HG03521 (cell line): ENCODE measurements at regions not wholly inside any gene's neighbourhood (a gene's known extent, or its start where the extent isn't known, plus 50 kb on each side); places are given as distances from the start of the nearest gene placed in this dataset.

Experiments
- ATAC-seq: cut with Tn5 transposase; IDR thresholded peaks from one replicate; pipeline ENCODE4 v1.9.1; 2021; ENCODE audit warnings: mild to moderate bottlenecking, moderate library complexity; ENCODE audit not compliant: unreplicated experiment

DNA sequence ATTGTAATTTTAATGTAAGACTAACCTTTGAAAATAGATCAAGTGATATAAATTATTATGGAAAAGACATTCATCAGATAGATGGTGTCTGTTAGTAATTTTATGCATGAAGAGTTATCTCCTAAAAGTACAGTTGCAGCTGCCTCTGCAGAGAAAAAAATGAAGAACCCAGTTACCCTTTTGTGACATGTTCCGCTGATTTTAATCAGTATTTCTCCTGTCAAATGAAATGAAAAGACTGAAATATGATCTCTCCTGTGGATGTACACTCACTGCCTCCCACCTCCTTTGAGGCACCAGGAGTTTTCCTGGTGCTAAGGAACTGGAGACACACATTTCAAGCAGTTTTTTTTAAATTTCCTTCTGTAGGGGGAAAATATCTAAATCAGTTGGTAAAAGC, 277.4 kb downstream of the KIF4B start:
- no peak for ATAC-seq

DNA sequence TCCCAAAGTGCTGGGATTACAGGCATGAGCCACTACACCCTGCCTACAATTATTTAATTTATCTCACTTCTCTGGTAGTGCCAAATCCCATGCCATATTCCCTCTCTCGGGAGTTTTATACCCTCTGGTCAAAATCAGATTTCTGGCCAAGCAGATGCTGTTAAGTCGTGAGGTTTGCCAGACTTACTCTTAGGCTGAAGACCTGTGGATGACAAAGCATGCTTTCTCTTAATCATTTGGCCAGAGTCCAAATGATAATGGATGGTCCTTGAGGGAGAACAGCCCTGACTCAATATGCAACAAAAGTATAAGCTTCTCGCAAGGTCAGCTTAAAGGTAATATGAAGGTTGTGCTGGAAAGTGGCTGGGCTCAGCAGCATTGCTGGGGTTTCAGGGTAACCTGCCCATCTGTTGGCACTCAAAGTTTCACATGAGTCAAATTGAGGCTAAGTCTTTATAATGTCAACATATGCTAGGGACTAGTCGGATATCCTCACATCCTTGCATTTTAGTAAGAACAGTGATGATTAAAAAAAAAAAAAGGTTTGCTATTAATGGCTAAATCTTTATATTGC, 280.1 kb downstream of the KIF4B start:
- ATAC-seq = no peak

DNA sequence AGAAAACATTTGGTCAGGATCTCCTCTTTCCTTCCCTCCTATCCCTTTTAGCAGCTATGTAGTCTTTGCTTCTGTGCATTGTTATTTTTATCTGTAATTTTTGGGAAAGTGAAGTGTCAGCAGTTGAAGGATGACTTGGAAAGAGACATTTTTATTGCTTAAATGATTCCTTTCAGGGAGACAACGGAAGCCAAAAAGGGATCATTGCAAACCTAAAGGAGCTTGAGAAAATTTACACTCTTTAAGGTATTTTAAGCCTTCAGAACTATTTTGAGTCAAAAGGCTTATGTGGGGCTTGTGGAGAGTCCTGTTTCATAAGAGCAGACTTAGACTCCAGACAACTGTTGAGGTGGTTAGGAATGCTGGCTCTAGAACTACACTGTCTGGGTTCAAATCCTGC, 281.6 kb downstream of the KIF4B start:
- no peak for ATAC-seq

DNA sequence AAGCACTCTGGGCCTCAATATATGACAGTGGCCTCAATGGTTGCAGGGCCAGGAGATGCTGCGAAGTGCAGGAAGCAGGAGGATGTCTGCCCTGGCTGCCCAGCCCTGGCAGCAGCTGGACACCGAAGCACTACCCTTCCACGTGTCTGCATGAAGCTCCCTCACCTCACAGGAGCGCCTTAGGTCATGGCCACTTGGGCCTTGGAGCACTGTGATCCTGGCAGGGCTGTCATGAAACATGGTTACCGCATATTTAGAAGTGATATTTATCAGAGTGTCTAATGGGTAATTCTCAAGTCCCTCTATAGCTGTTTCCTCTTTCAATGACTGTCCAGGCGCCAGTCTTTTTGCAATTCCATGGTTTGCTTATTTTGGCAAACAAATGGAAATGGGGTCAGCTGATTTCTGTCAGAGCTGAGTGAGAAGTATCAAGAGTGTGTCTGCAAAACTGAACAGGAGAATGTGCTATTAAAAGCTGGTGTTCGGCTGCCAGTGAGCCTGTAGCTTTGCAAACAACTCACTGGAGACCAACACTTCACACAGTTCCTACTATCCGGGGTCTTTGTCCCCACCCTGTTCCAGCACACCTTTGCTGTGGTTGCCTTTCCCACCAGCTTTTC, 285.9 kb downstream of the KIF4B start:
- ATAC-seq = no peak

DNA sequence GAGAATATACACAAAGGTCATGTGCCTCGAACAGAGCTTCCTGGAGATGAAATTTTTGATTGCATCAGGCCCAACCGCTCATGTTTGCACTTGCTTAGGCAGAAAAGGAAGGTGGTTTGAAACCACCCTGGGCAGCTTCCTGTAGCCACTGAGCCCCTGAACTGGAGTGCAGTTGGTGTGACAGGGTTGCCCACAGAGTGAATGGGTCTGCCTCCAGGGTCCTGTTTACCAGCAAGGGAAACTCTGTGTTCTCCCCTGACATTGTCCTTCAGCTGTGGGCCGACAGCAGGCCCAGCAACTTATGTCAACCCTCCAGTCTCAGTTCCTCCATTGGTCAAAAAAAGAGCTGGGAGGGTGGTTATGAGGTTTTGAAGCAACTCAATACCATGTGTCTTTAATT, 289.6 kb downstream of the KIF4B start:
- ATAC-seq = no peak

DNA sequence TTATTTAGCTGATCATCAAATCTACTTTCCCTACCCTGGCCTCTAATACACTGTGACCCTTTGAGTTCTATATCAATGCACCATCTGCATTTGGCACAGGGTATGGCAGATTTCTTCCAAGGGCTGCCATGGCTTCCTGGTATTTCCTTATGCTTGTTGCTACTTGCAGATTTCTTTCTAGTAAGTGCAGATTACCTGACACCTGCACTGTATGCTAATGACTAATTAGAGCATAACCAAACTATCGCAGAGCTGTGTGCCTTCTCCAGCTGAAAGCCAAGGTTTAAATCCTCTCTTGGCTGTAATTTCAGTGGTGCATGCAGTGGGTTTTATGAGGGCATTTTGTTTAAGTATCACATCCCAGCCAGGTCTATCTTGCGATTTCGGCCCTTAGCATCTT, 293.7 kb downstream of the KIF4B start:
- no peak for ATAC-seq

DNA sequence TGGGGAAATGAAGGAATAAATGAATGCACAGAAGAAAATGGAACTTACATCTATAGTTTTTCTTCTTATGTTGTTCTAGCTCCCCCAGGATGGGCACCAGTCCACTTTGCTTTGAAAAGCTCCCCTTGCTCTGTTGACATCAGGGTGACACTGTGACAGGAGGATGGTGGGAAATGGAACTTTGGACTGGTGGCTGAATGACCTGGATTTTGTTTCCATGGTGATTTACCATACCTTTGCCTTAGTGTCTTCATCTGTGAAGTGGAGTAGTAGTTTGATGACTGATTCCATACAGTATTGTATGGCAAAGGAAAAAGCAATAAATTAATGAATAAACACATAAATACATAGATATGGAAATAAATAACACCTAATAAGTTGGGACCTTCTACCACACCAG, 294.7 kb downstream of the KIF4B start:
- no peak for ATAC-seq

DNA sequence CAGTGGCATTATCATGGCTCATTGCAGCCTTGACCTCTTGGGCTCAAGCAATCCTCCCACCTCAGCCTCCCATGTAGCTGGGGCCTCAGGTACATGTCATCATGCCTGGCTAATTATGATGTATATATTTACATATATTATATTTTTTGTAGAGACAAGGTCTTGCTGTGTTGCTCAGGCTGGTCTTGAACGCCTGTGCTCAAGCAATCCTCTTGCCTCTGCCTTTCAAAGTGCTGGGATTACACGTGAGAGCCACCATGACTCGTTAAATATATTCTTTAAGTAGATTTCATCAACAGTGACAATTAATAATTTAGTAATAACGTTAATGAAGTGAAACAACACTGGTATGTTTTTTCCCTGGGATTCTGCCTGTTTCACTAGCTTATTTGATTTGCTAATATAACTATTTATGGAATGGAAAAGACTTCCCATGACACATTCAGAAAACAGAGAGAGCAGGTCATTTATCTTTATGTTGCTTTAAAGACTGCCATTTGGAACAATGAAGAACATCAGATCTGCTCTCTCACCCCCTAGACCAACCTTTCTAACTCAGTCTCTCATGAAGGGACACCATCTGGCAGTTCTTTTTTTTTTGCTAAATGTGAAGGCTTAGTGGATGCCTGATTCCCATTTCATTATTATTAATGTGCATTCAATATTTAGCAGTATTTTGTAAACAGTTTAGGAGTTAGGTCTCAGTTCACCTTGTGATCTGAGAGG, 295.6 kb downstream of the KIF4B start:
- ATAC-seq = no peak

DNA sequence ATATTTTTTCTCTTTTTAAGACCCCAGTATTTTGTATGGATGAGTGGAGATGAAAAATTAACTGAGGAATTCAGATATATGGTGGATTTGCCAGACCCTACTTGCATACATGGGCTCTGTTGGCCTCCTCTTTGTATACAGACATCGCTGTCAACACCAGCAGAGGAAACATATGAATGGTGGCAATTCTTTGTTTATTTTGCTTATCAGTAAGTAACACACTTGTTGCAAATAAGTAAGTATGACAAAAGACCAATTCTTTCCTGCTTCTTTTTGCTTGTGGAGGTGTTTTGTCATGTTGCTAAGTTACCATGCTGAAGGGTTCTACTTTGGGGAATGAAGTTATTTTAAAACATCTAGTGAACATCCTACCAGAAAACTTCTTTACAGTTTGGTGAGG, 298.2 kb downstream of the KIF4B start:
- no peak for ATAC-seq

DNA sequence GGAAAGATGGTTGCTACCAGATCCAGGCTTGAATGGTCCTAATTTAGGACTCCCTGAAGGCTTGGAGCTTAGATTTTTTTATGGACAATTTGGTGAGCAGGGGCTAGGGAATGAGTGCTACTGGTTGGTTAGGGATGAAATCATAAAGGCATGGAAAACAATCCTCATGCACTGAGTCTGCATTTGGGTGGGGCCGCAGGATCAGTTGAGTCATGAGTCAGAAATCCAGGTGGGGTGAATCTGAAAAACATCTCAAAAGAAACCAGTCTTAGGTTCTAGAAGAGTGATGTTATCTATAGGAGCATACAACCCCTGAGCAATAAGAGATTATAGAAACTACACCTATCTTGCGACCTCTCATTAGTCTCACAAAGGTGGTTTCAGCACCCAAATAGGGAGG, 300.0 kb downstream of the KIF4B start:
- ATAC-seq = no peak

DNA sequence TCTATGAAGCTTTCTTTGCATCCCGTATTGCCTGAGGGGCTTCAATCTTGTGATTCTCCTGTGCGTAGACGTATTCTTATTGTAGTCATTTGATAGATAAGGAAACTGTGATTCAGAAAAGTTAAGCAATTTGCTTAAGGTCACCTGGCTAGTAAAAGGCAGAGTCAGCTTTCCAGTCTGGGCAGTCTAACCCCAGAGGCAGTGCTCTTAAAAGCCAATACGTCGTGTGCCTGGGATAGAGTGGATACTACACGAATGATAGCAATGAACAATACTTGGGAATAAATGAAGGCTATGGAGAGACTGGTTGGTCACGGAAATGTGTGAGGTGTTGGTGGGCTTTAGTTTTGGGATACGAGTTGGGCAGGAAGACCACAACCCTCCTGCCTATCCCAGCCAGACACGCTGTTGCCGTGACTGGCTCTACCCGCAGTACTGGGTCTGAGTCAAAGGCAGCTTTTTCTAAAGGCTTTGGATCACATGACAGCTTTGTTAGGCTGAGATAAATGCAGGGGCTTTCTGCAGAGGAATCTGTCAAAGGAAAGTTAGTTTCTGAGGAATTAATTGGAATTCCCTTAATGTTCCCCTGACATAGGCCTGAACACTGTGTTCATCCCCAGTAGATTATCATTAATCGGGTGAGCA, 302.6 kb downstream of the KIF4B start:
- no peak for ATAC-seq

DNA sequence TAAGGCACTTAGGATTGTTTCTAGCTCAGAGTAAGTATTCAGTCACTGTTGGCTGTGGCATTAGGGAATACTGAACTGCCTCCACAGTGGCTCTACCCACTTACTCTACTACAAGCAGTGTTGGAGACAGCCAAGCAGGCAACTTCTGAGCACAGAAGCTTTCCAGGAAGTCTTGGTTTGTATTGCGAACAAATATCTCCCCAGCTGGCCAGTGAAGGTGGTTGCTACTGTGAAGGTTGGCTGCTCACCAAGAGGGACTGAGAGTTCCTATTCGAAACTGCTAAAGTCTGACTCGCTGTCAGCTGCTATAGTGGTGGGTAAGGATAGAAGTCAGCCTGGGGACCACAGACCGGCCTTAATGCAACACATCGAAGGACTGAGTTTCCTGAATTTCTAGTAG, 319.1 kb downstream of the KIF4B start:
- ATAC-seq = peak; percentile 87

DNA sequence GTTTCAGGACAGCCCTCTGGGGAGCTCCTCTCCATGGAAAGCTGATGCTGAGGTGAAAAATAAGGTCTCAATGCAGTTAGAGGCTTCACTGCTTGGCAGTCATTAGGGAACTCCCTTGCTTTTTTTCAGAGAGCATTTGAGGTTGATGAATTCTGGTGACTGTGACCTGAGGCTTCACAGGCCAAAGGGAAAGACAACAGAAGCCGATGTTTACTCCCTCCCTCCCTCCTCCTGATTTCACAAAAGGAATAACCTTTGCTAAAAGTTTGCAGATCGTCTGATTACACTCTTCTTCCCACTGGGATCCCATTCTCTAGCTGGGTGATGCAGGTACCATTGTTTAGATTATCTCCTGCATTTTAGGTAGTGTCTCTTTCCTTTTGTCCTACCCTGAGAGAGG, 329.4 kb downstream of the KIF4B start:
- ATAC-seq = no peak

DNA sequence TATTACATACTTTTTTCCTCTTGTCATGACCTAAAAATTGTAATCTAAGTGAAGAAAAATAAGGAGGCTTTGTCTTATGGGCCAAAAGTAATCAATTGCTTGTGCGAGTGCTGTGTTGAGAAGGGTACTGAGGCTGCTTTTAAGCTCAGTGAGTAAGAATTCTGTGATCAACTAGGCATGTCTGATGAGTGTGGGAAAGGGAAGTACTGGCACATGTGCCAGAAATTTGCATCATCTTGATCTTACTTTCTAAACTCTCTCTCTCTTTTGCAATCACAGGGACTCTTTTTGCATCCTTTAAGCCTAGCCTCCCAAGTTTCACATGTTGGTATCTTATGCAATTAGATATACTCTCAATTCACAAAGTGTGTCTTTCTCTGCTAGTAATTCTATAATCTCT, 329.9 kb downstream of the KIF4B start:
- ATAC-seq = no peak

DNA sequence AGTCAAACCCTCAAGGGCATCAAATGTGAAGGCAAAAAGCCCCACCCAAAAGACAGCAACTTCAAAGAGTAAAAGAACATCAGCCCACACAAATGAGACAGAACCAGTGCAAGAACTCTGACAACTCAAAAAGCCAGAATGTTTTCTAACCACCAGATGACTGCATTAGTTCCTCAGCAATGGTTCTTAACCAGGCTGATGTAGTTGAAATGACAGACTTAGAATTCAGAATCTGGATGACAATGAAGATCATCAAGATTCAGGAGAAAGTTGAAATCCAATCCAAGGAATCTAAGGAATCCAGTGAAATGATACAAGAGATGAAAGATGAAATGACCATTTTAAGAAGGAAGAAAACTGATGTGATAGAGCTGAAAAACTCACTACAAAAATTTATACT, 339.7 kb downstream of the KIF4B start:
- no peak for ATAC-seq

DNA sequence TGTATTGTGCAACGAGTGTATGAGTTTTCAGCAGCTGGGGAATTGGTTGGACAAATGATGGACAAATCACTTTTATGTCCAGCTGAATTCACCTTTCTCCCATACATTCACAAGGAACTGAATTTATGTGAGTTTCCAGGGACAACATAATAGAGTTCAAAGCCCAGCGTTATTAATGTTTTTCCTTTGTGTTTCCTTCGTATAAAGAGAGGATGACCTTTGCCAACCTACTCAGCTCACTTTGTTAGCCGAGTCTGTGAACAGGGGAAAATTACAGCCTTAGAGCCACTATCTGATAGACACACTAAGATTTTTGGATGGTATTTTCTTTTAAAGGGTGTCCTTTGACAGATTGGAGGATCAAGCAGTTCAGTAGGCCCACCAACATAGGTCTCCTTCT, 352.5 kb downstream of the KIF4B start:
- ATAC-seq = no peak

DNA sequence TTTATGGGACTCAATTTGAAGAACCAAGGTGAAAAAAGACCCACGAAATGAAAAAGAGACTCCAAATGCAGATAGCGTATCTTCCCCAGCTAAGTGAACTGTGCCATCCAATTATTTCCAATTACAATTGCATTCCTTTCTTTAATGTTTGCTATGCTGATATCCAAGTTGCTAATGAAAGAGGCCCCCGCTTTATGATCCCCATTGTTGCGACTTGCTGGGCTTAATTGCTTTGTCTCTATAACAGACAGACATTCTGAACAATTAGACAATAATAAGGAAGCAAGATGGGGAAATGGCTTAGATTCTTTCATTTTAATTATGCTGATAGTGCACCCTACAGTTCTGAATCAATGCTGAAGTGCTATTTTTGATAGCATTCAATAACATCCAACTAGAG, 354.3 kb downstream of the KIF4B start:
- ATAC-seq = no peak

DNA sequence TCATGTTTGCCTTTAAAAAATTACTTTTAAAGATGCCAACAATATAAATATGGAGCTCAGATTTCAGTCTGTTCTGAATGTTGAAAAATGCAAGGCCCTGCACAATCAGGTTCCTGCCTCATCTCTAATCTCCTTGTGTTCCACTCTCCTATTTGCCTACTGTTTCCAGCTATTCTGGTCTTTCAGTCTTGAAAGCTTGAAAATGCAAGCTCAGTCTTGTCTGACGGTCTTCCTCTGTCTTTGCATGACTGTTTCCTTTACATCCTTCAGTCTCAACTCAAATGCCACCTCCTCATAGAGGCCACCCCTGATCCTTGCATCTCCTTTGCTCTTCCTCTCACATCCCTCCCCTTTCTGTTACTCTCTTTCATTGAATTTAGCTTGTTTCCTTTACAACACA, 354.9 kb downstream of the KIF4B start:
- ATAC-seq = no peak

DNA sequence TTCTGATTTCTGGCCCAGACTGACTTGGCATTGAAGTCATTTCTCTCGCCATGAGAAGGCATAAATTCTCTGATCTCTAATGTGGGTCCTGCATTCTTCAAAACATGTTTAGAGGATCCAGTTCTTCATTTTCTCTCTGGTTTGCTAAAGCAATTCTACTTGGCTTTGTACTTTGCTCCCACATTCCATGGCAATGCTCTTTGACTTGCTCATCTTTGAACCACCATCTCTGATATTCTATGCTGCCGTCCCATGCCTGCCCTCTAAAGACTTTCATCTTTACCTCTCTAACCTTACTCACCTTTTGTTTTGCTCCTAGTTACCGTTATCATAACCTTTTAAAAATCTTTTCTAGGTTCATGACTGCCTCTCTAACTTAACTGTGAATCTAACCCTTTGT, 366.9 kb downstream of the KIF4B start:
- ATAC-seq = no peak

DNA sequence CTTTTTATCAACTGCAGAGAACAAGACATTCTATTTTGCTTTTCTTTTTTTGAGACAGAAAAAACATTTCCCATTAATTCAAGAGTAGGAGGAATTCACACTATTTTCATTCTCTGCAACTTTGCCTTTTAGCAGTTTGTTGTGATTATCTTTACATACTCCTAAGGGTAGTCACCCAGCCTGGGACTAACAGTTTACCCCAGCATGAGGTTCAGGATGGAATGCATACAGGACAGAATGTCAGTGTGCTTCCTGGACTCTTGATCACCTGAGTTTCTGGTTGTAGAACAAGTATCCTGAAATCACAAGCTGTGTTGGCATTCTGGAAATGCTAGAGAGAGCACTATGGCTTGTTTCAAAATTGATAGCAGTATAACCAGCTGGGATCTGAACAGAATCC, 368.1 kb downstream of the KIF4B start:
- ATAC-seq = no peak

DNA sequence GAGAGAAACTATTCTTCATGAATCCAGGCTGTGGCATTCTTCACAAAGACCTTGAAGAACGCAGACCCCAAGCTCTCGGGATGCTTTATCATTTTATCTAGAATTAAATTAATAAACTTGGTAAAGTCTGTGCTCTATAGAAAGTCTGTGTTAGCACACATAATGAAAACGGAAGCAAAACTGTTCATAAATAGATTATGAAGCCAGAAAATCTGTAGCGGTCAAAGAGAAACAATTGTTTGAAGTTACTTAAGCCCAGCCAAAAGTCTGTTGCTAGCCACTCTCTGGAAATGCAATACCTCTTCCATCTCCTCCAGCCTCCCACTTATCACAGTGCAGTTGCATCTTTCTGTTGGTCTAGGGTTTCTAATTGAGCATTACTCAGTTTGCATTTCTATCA, 375.9 kb downstream of the KIF4B start:
- ATAC-seq = no peak

DNA sequence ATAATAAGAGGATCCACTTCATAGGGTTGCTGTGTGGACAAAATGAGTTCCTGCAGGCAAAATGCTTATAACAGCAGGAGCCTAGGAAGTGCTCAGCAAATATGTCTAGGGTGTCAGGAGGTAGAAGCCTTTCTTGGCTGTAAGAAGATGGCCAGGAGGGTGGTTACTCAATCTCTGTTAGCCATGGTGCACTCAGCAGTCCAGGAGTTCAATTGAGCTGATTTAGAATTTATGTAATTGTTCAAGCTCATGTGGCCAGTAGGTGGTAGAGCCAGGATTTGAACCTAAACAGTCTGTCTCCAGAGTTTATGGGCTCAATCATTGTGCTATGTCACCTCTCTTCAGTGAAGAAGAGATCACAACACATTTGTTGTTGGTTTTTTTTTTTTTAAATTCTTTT, 381.2 kb downstream of the KIF4B start:
- ATAC-seq = no peak
